PC-3 (cell line): ENCODE measurements at regions not wholly inside any gene's neighbourhood (a gene's known extent, or its start where the extent isn't known, plus 50 kb on each side); places are given as distances from the start of the nearest gene placed in this dataset.

Experiments
- EZH2 ChIP-seq: fragments of 300-600 bp; sonication (generic); IDR thresholded peaks from one replicate; pipeline ENCODE4 v1.6.1; 2017; ENCODE audit warnings: antibody characterized with exemption, mild to moderate bottlenecking, low read length; ENCODE audit not compliant: unreplicated experiment
- EZH2phosphoT487 ChIP-seq: fragments of 300-600 bp; sonication (generic); IDR thresholded peaks from 2 replicates; pipeline ENCODE4 v1.6.1; 2018; ENCODE audit warnings: mild to moderate bottlenecking, antibody characterized with exemption, low read length, borderline replicate concordance
- TF ChIP-seq, protein P1 (sequence below): fragments of 300-600 bp; sonication (generic); conservative IDR thresholded peaks from 2 replicates; pipeline ENCODE4 v1.5.1; 2017; ENCODE audit warnings: antibody characterized with exemption, low read depth, mild to moderate bottlenecking, low read length

DNA sequence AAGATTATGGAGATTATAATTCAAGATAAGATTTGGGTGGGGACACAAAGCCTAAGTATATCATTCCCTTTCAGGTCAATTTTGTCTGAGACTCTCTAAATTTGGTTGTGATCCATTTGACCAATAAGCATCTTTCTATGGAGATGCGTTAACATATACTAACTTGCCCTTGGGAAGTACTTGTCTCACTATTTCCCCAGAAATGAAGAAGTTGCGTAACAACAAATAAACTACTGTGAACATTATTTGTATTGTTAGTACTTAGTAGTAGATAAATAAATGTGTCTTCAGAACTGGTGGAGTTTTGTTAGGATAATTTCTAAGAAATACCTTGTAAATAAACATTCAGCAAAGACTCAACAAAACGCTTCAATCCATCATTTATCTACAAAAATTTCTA, 127.3 kb upstream of the LYZL2 start:
- TF ChIP-seq, protein P1, sequence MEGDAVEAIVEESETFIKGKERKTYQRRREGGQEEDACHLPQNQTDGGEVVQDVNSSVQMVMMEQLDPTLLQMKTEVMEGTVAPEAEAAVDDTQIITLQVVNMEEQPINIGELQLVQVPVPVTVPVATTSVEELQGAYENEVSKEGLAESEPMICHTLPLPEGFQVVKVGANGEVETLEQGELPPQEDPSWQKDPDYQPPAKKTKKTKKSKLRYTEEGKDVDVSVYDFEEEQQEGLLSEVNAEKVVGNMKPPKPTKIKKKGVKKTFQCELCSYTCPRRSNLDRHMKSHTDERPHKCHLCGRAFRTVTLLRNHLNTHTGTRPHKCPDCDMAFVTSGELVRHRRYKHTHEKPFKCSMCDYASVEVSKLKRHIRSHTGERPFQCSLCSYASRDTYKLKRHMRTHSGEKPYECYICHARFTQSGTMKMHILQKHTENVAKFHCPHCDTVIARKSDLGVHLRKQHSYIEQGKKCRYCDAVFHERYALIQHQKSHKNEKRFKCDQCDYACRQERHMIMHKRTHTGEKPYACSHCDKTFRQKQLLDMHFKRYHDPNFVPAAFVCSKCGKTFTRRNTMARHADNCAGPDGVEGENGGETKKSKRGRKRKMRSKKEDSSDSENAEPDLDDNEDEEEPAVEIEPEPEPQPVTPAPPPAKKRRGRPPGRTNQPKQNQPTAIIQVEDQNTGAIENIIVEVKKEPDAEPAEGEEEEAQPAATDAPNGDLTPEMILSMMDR: no peak
- TF ChIP-seq EZH2 (no peak), EZH2phosphoT487 (no peak)
